NCI-H2107 (cell line): ENCODE measurements at regions not wholly inside any gene's neighbourhood (a gene's known extent, or its start where the extent isn't known, plus 50 kb on each side); places are given as distances from the start of the nearest gene placed in this dataset.
"Not testable (repeated sequence)": the region's sequence is repeated elsewhere in the genome, so short reads cannot be mapped to it uniquely, and the experiment has no call there.

Source experiments
- DNase-seq: peaks from one replicate; lab custom pipeline; 2025; lab: John Stamatoyannopoulos, UW

DNA sequence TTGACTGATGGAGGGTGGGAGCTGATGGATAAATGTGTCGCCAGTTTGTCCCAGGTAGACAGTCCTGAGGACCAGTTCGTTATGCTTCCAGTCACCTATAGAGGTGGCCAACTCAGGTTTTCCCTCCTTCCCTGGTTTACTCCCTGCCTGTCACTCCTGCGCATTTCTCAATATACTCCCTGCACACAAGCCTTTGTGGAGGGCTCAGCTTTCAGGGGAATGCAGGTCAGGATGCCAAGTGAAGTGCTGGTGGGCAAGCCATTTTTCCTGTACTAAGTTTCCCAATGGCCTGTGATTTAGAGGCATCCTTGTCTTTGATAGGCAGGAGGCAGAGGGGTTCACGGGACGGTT, 473.5 kb upstream of the ZMIZ1 start:
- no peak for DNase-seq

DNA sequence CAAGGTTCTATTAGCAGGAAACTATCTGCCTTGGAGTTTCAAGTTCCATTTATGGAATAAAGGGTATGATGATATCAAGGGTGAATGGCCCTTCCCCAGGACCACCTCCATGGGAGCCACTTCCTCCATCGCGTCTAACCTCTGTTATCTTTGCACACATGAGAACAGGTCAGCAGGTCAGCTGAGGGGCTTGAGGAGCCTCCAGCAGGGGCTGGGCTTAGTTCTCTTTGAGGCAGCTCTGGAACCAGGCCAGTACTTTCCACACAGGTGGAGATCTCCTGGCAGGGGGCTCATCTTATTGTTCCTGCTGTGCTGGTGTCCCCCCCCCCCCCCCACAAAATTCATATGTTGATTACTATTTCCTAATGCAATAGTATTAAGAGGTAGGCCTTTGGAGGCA, 472.2 kb upstream of the ZMIZ1 start:
- no peak for DNase-seq

DNA sequence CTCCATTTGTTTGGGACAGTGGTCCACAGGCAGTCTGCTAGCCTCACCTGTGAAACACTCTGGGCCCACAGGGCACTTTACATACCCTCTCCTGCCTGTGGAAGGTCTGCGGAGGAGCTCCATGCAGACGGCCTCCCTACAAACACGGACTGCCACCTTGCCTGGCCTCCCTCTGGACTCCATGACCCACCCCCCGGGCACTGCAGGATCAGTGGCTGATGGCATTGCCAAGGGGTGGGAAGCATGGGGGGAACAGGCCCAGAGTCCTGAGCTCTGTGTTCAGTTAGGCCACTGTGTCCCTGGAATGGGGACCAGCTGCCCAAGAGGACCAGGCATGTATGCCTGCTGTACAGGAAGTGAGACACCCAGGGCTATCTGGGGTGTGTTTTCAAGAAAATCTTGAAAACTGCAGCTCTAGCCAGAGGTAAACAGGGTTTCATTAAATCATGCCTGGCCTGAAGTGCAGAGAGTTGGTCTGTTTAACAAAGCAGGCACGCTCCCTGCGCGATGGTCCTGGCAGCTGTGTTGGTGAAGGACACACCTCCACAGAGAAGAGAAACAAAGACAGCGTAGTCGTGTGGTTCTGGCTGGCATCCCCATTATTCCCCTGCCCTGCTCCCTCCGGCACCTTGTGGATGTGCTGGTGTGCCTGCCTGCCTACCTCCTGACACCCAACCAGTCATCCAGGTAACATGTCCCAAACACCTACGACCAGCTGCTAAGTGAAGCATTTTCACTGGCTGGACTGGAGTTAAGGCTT, 470.8 kb upstream of the ZMIZ1 start:
- peak; percentile 38 for DNase-seq

DNA sequence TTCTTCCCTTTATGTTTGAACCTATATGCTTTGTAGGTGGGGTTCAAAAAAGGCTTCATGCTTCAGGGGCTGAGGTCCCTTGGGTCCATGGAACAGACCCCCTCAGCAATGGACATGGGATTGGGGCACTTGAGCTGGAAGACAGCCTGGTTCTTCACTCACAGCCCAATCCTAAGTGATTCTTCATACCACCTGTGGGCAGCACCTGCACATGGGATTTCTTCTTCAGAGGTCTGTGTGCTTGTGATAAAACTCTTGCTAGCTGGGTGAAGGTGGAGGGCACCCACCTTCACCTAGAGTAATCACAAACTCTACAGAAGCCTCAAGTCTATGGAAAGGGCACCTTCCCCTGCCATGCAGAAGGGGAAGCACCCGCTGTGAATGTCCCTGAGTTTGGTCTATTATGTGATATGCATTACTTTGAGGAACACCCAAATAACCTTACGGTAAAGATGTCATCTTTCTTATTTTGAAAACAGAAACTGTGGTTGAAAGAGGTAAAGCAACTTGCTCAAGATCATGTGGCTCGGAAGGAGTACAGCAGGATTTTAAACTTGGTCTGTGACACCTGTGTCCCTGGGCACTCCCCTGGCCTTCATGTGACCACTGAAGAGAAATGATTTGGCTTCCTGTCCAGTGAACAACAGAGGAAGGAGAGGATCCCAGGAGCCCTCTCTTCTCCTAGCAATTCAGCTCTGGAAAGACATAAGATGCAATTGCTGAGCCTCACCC, 469.5 kb upstream of the ZMIZ1 start:
- DNase-seq: no peak

DNA sequence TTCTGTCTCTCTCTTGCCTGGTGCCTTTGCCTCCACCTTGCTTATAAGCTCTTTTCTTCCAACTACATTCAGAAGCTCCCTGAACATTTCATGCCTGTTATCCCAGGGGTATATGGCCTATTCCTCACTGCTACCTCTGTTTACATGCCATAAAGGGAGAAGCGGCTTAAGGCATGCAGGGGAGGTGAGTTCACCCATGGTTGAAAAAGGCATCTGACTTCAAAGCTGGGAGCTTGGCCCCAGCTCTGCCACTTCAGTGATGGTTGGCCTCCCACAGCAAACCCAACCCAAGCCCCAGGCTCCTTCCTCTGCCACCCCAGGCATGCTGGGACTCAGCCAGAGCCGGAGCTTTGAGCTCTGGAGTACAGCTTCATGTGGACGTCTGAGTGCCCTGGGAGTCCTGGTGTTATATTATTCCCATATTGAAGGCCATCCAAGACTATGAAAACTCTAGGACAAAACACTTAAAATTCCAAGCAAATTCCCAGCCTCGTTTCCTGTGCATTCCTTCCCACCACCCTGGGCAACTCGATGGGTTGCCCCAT, 468.6 kb upstream of the ZMIZ1 start:
- DNase-seq: no peak

DNA sequence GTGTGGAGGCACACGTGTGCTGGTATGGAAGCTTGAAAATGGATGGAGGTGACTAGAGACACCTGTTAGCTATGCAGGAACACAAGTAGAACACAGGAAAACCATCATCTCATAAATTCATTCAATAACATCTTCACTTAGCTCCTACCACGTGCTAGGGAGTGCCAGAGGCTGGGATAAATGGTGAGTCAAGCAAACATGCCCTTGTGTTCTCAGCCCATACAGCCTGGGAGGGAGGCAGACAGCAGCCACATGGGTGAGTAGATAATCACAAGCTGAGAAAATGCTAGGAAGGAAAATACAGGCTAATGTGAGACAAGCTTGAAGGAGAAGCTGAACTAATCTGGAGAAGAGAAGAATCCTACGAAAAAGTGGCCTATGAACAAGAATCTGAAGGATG, 468.0 kb upstream of the ZMIZ1 start:
- DNase-seq: no peak

DNA sequence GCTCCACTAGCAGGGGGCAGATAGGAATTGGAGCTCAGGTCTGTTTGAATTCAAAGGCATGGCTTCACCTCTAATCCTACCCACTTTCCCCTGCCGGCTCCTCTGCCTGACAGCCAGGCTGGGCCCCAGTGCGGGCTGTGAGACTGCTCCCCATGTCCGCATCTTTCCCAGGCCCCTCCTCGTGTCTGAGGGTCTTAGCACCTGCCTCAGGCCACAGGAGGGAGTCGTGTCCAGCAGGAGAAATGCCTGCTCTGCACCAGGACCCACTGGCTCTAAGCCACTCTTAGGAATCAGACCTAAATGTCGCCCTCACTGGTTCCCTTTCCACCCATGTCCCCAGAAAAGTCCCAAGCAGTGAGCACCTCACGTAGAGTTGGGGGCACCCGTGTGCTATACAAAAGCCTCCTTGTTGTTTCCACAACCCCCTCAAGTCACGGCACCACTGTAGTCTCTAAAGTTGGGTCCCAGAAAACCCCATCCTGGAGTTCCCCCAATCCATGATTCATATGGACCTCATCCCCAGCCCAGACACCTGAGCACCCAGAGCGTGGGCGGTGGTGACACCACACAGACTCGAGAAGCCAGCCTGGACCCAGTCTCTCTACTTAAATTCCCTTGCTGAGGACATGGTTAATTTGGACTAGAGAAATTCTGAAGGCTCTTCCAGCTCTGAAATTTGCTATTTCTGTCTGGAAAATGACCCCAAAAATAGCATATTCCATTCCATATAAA, 466.4 kb upstream of the ZMIZ1 start:
- DNase-seq: no peak

DNA sequence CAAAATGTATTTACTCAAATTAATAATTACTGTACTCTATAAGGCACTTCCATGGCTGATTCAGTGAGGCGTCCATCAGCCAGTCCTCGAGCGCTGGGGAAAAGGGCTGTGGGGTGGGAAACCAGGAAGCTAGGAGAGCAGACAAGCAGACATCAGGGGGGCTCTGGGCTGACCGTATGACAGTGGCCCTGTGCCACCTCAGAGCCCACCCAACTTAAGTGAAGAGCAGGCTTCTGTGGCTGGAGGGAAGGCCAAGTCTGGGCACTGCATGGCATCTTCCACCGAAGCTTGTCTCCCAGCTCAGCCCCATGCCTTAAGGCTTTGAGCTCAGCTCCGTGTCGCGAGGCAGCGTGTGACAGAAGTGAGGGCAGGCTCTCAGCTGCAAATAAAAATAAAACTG, 464.5 kb upstream of the ZMIZ1 start:
- no peak for DNase-seq

DNA sequence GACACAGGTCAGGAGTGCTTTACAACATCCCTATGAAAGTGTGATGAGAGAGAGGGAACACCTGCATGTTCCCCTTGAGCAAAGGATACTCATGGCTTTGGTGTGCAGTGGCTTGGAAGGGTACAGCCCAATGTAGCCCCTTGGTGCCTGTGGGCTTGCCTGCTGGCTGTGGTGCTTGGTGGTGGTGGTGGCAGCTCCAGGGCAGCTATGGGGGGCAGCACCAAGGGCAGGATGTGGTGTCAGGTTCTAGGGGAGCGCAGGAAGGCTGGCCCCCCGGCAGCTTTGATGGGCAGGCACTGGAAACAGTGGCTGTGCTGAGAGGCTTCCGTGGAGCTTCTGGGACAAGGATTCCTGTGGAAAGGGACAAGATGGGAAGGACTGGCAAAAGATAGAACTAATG, 464.0 kb upstream of the ZMIZ1 start:
- no peak for DNase-seq

DNA sequence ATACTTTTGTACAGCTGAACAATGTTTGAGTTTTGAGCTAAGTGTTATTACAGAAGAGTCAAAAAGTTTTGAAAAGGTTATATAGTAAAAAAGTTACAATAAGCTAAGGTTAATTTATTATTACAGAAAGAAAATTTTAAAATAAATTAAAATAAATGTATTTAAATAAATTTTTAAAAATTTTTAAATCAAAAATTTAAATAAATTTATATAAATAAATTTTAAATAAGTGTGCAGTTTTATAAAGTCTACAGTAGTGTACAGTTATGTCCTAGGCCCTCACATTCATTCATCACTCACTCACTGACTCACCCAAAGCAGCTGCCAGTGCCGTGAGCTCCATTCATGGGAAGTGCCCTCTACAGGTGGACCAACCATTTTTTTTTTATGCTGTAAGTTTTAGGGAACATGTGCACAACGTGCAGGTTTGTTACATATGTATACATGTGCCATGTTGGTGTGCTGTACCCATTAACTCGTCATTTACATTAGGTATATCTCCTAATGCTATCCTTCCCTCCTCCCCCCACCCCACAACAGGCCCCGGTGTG, 462.9 kb upstream of the ZMIZ1 start:
- no peak for DNase-seq

DNA sequence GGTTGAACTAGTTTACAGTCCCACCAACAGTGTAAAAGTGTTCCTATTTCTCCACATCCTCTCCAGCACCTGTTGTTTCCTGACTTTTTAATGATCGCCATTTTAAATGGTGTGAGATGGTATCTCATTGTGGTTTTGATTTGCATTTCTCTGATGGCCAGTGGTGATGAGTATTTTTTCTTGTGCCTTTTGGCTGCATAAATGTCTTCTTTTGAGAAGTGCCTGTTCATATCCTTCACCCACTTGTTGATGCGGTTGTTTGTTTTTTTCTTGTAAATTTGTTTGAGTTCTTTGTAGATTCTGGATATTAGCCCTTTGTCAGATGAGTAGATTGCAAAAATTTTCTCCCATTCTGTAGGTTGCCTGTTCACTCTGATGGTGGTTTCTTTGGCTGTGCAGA, 462.0 kb upstream of the ZMIZ1 start:
- DNase-seq: not testable (repeated sequence)

DNA sequence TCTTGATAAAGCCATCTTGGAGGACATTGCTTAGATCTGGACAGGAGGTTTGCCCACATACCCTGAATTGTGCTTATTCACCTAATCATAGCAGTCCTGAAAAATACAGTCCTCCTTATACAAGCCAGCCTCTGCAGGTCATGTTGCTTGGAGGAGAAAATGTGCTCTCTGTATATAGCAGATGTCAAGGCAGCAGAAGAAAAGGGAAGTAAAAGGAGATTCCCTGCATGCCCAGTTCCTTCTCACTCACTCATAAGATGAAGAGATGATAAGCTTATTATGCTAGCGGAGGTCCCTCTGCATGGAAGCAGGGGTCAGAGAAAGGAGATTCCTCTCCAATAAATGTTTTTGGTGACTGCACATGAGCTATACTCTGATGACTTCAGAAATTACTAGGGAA, 458.8 kb upstream of the ZMIZ1 start:
- no peak for DNase-seq

DNA sequence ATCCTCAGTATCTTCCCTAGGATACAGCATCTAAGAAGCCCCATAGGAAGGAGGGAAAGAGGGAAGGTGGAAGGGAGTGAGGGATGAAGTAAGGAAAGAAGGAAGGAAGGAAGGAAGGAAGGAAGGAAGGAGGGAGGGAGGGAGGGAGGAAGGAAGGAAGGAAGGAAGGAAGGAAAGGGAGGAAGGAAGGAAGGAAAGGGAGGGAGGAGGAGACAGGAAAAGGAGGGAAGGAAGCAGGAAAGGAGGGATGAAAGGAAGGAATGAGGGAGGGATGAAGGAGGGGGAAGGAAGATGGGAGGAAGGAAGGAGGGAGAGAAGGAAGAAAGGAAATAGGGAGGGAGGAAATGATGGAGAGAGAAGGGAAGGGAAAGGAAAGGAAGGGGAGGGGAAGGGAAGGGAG, 455.6 kb upstream of the ZMIZ1 start:
- DNase-seq: no peak

DNA sequence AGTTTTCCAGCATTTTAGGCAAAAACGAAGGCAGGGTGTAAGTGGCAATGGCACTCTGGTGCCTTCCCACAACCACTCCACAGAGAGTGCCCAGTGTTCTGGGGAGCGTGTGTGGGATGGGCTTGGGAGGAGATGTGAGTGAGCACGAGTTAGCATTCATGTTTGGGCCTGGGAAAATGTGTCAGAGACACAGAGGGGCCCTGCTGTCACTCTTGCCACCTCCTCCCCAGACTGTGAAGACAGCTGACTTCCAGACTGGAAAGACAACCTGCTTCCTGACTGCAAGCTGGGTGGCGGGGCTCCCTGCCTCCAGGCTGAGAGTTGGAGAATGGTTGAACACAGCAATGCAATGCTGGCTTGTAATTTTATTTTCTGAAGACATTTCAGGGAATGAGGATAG, 454.5 kb upstream of the ZMIZ1 start:
- no peak for DNase-seq

DNA sequence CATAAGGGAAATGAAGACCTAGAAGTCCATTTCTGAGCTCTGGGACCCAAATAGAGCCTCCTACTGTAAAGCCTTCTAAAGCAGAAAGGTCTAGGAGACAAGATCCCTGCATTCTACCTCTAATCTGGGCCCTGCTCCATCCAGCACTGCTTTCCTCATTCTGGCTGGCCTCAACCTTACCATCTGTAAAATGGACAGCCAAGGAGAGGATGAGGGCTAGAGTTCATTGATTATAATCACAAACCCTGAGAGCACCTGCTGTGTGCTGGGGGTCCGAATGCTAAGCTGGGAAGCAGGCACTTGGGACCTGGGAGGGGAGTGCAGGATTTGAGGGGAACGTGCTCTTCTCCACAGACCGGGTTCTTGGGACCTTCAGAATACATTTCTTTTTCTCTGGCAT, 454.0 kb upstream of the ZMIZ1 start:
- DNase-seq: no peak

DNA sequence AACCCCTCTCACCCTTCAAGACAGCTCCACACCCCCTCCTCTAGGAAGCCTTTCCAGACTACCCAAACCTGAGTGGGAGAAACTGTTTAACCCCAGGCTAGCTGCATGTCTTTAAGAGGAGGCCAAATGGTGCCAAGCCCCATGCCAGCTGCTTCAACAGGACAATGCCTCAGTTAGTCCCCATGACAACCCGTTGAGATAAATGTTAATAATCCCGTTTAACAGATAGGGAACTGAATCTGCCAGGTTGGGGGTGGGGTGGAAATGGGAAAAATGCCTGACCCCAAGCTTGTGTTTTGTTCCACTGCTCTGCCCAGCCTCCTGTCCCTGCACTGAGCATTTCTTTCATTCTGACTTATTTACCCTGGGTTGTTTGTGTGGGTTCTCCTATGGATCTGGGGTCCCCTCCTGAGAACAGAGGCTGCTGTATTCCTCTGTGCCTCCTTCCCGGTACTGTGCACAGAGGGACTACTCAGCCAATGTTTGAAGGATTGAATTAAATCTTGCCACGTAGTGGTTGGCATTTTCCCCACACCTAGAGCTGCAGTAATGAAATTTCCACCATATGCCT, 452.6 kb upstream of the ZMIZ1 start:
- DNase-seq: no peak

DNA sequence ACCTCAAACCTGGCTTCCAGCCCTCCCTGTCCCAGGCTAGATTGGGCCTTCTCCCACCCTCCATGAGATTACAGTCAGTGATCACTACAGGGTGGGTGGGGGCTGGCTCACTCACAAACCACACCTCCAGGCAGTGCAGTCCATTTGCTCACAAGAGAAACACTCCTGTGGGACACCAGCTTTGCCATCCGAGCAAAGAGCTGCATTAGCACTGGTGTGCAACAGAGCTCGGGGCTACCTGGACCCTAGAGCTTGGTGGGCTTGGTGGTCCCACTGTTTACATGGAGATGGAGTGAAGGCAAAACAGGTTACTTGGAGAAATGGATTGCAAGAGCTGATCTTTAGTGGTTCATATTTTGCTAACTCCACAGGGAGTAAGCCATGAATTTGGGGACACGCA, 451.7 kb upstream of the ZMIZ1 start:
- DNase-seq: no peak

DNA sequence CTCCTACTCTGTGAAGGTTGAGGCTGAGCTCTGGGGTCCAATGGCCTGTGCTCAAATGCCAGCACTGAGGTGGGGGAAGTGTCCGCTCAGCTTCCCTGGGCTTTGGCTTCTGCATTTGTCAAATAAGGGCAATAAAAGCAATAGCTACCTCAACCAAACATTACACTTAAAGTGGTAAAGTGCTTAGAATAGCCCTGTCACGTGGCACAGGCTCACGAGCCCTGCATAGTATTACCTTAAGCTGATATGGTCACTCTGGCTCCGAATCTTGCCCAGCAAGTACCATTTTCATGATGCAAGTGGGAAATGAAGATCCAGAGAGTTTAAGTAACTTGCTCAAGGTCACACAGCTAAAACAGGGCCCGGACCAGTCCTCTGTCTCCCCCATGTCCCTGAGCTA, 451.1 kb upstream of the ZMIZ1 start:
- no peak for DNase-seq

DNA sequence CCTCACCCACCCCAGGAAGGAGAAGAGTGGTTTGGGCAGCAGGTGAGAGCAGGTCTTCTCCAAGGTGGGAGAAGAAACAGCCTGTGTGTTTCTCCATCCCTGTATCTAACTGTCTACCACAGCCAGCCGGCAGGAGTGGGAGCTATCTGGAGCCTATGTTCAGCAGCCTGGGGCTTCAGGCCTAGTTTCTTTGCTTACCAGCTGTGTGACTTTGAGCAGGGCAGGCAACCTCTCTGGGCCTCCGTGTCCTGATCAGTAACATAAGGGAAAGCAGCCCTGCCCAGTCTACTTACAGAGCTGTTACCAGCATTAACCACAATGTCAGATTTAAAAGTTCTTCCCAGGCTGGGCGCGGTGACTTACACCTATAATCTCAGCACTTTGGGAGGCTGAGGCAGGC, 450.7 kb upstream of the ZMIZ1 start:
- no peak for DNase-seq

DNA sequence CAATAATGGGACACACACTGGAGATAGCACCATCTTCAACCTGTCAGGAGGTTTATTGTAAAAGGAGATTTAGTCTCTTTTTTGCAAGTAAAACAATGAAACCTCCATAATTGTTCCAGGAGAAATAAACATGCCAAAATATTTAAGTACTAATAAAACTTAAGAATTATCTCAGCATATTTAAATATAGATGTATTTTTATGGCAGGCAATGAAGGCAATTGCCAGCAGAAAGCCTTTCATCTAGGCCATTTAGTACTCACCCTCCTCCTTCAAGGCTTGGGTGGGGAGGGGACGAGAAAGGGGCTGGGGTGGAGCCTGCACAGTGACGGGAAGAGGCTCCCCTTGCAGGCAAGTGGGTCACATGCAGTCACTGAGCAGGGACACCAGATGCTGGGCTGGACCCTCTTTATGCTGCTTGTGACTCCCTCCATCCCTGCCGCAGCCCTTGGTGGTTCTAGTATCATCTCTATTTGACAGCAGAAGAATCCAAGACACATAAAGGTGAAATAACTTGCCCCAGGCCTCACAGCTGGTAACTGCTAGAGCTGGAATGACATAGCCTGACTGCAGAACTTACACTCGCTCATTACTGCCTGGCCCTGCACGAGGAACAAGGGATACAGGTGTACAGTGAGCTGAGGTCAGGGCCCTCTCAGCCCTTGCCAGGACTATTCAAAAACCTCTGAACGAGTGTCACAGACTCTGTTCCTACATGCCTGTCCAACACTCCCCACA, 449.5 kb upstream of the ZMIZ1 start:
- DNase-seq: no peak

DNA sequence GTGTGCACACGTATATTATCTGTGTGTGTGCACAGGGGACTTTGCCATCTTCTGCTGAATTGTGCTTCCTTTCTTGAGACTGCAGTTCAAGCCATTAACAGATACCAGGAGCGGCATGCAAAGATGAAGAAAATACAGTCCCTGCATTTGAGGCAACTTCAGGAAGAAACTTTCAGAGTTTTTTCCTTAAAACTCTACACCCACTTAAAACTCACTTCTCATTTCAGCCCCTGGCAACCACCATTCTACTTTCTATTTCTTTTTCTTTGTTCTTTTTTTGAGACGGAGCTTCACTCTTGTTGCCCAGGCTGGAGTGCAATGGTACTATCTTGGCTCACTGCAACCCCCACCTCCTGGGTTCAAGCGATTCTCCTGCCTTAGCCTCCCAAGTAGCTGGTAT, 448.9 kb upstream of the ZMIZ1 start:
- no peak for DNase-seq
